Keratinocyte (primary cell): ENCODE measurements at regions not wholly inside any gene's neighbourhood (a gene's known extent, or its start where the extent isn't known, plus 50 kb on each side); places are given as distances from the start of the nearest gene placed in this dataset.

Experiments used
- DNase-seq: peaks from one replicate; pipeline ENCODE4 v3.0.0-alpha.2; 2011; ENCODE audit warnings: low read depth, missing footprints, low spot score
- FAIRE-seq: peaks from 2 replicates; lab custom pipeline; 2011; peaks lifted over from hg19 to GRCh38; lab: Jason Lieb, UNC
- H2AFZ ChIP-seq: 2 replicates; pipeline ENCODE4 v1.6.0; 2012; ENCODE audit warnings: low read length, control low read depth, inconsistent platforms; ENCODE audit not compliant: control insufficient read depth
- H3K27ac ChIP-seq: 2 replicates; pipeline ENCODE4 v1.5.1; 2011; ENCODE audit warnings: low read length; ENCODE audit not compliant: control insufficient read depth, insufficient read depth
- H3K27me3 ChIP-seq: 3 replicates; pipeline ENCODE4 v1.6.0; 2011; ENCODE audit warnings: low read length; ENCODE audit not compliant: control insufficient read depth, insufficient read depth; ENCODE audit errors: extremely low read depth
- H3K36me3 ChIP-seq, 2 experiments: 2 replicates in 1 of 2; 3 replicates in 1 of 2; pipeline ENCODE4 v1.5.1; 2011; ENCODE audit warnings: low read length in 2 of 2, mild to moderate bottlenecking in 1 of 2; ENCODE audit not compliant: control insufficient read depth in 2 of 2, insufficient read depth in 2 of 2; ENCODE audit errors: extremely low read depth in 1 of 2
- H3K4me1 ChIP-seq: 3 replicates; pipeline ENCODE4 v1.5.1; 2011; ENCODE audit warnings: low read length; ENCODE audit not compliant: control insufficient read depth, insufficient read depth; ENCODE audit errors: extremely low read depth
- H3K4me2 ChIP-seq: 3 replicates; pipeline ENCODE4 v1.6.0; 2011; ENCODE audit warnings: low read depth, low read length; ENCODE audit not compliant: control insufficient read depth, insufficient read depth; ENCODE audit errors: extremely low read depth
- H3K4me3 ChIP-seq, 3 experiments: fragments of 200-600 bp in 1 of 3; sonication (generic) in 1 of 3; 2 replicates in 2 of 3; 3 replicates in 1 of 3; pipeline ENCODE4 v1.5.1; 2011 to 2016; ENCODE audit warnings: low read length in 3 of 3, mild to moderate bottlenecking in 3 of 3, control low read depth in 2 of 3, inconsistent platforms in 1 of 3, low read depth in 1 of 3, mixed read lengths in 1 of 3, mixed run types in 1 of 3, moderate library complexity in 1 of 3; ENCODE audit not compliant: control insufficient read depth in 2 of 3, insufficient read depth in 2 of 3; ENCODE audit errors: extremely low read depth in 1 of 3
- H3K79me2 ChIP-seq: 2 replicates; pipeline ENCODE4 v1.6.0; 2012; ENCODE audit warnings: low read length; ENCODE audit not compliant: control insufficient read depth, insufficient read depth
- H3K9ac ChIP-seq: 3 replicates; pipeline ENCODE4 v1.6.0; 2011; ENCODE audit warnings: low read length; ENCODE audit not compliant: control insufficient read depth, insufficient read depth; ENCODE audit errors: extremely low read depth
- H3K9me1 ChIP-seq: 3 replicates; pipeline ENCODE4 v1.6.0; 2011; ENCODE audit warnings: low read length; ENCODE audit not compliant: control insufficient read depth, insufficient read depth; ENCODE audit errors: extremely low read depth
- H3K9me3 ChIP-seq: 2 replicates; pipeline ENCODE4 v1.5.1; 2012; ENCODE audit warnings: low read depth, low read length; ENCODE audit not compliant: control insufficient read depth
- H4K20me1 ChIP-seq: 3 replicates; pipeline ENCODE4 v1.6.0; 2011; ENCODE audit warnings: low read length; ENCODE audit not compliant: control insufficient read depth, insufficient read depth; ENCODE audit errors: extremely low read depth
- EZH2 ChIP-seq: IDR thresholded peaks from one replicate; pipeline ENCODE4 v1.6.1; 2012; ENCODE audit warnings: inconsistent platforms, mild to moderate bottlenecking, low read length, moderate library complexity
- dilution Hi-C: fragments of 300-500 bp; cut with MboI; formaldehyde crosslinking; loops from one replicate; pipeline ENCODE4 v1.7.0; 2020; ENCODE audit warnings: low sequenced_read_pairs; ENCODE audit not compliant: extremely low pct_ligation_motif_present
- TF ChIP-seq, protein P1 (sequence below), 3 experiments: IDR thresholded peaks in 1 of 3; conservative IDR thresholded peaks in 1 of 3; optimal IDR thresholded peaks in 1 of 3; 2 replicates in 2 of 3; 3 replicates in 1 of 3; pipeline versions ENCODE3 to v1.5.1; 2011; ENCODE audit warnings: low read length in 3 of 3, mild to moderate bottlenecking in 3 of 3, moderate library complexity in 2 of 3, control low read depth in 1 of 3, inconsistent platforms in 1 of 3; ENCODE audit not compliant: insufficient read depth in 2 of 3; ENCODE audit errors: extremely low read depth in 1 of 3

DNA sequence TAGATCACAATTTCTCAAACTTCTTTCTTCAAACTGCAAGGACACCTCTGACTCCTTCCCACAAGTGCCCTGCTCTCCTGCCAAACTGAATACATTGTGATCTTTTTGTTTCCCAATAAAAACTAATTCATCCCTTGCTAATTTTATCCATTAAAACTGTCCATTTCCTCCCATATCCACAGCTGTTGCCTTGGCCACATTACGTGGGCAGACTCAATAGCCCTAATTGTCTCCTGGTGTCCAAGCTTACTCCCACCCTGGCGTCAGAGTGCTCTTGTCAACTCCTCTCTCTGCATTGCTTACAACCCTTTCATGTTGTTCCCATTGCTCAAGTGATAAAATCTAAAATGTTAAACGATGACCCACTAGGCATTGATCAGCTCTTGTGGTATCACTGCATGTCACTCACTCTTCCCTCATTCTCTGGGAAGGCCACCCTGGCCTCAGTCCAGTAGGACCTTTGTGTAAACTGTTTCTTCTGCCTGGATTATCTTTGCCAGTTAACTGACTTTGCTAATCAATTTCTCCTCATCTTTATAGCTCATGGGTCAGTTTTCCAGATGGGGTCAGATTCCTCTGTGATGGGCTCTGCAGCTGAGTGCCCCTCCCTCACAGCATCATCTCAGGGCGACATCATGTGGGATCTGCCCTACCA, 525.0 kb downstream of the SLC4A3 start:
- no peak overlapping the region for H2AFZ ChIP-seq
- no peak for TF ChIP-seq EZH2
- TF ChIP-seq, protein P1, sequence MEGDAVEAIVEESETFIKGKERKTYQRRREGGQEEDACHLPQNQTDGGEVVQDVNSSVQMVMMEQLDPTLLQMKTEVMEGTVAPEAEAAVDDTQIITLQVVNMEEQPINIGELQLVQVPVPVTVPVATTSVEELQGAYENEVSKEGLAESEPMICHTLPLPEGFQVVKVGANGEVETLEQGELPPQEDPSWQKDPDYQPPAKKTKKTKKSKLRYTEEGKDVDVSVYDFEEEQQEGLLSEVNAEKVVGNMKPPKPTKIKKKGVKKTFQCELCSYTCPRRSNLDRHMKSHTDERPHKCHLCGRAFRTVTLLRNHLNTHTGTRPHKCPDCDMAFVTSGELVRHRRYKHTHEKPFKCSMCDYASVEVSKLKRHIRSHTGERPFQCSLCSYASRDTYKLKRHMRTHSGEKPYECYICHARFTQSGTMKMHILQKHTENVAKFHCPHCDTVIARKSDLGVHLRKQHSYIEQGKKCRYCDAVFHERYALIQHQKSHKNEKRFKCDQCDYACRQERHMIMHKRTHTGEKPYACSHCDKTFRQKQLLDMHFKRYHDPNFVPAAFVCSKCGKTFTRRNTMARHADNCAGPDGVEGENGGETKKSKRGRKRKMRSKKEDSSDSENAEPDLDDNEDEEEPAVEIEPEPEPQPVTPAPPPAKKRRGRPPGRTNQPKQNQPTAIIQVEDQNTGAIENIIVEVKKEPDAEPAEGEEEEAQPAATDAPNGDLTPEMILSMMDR (optimal IDR thresholded peaks at IDR 0.05 in 1 of 3, IDR thresholded peaks at IDR 0.05 in 1 of 3, conservative IDR thresholded peaks at IDR 0.05 in 1 of 3; ENCODE audit: extremely low read depth in 1 of 3, insufficient read depth in 2 of 3, low read length in 3 of 3): no peak
- no peak overlapping the region for H3K4me2 ChIP-seq
- H3K27me3 ChIP-seq: no peaks in the 10 kb centered on the region
- no peak overlapping the region for H3K27ac ChIP-seq
- FAIRE-seq (no peak), DNase-seq (no peak)
- H3K36me3 ChIP-seq: no peaks in the 10 kb centered on the region
- no peak overlapping the region for H3K9ac ChIP-seq
- H3K4me1 ChIP-seq: no peaks in the 10 kb centered on the region
- no peaks in the 10 kb centered on the region for H4K20me1 ChIP-seq
- H3K9me3 ChIP-seq: no peaks in the 10 kb centered on the region
- dilution Hi-C loops: no loop called here
- no peaks in the 10 kb centered on the region for H3K9me1 ChIP-seq
- H3K79me2 ChIP-seq: no peaks in the 10 kb centered on the region
- no peak overlapping the region for H3K4me3 ChIP-seq

DNA sequence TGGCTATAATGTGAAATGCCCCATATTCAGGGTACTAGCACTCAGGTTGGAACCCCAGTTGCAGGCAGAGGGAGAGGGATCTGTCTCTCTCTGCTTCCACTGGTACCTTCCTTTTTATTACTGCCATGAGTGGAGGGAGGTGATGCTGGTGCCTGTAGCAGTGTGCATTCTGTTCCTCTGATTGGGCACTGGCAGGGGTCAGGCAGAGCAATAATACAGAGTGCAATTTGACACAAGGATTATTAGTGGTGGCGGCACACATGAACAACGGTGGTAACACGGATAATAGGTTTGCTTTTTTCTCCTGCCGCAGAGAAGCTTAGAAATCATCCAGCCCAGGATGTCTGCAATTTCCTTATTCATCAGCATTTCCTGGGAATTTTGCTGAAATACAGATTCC, 525.7 kb downstream of the SLC4A3 start:
- no peaks in the 10 kb centered on the region for H3K27me3 ChIP-seq
- H3K4me3 ChIP-seq: no peak overlapping the region
- H4K20me1 ChIP-seq: no peaks in the 10 kb centered on the region
- dilution Hi-C loops: no loop called here
- no peaks in the 10 kb centered on the region for H3K36me3 ChIP-seq
- DNase-seq: no peak
- H3K9ac ChIP-seq: no peak overlapping the region
- TF ChIP-seq EZH2: no peak
- TF ChIP-seq, protein P1 (optimal IDR thresholded peaks at IDR 0.05 in 1 of 3, IDR thresholded peaks at IDR 0.05 in 1 of 3, conservative IDR thresholded peaks at IDR 0.05 in 1 of 3; ENCODE audit: extremely low read depth in 1 of 3, insufficient read depth in 2 of 3, low read length in 3 of 3): no peak
- no peak for FAIRE-seq
- no peaks in the 10 kb centered on the region for H3K9me1 ChIP-seq
- no peak overlapping the region for H3K4me2 ChIP-seq
- no peaks in the 10 kb centered on the region for H3K79me2 ChIP-seq
- H3K9me3 ChIP-seq: no peaks in the 10 kb centered on the region
- H3K4me1 ChIP-seq: no peaks in the 10 kb centered on the region
- H2AFZ ChIP-seq: no peak overlapping the region
- H3K27ac ChIP-seq: no peak overlapping the region
